Neuron (in vitro differentiated cells): ENCODE measurements at regions not wholly inside any gene's neighbourhood (a gene's known extent, or its start where the extent isn't known, plus 50 kb on each side); places are given as distances from the start of the nearest gene placed in this dataset.

Experiments used
- H2AFZ ChIP-seq: one replicate; pipeline ENCODE4 v1.6.1; 2013; ENCODE audit warnings: low read depth, mild to moderate bottlenecking, inconsistent platforms, low read length, moderate library complexity
- H3K27me3 ChIP-seq: one replicate; pipeline ENCODE4 v1.6.1; 2013; ENCODE audit warnings: low read length; ENCODE audit not compliant: insufficient read depth
- H3K36me3 ChIP-seq: one replicate; pipeline ENCODE4 v1.6.1; 2013; ENCODE audit warnings: low read length; ENCODE audit not compliant: insufficient read depth
- H3K4me1 ChIP-seq: one replicate; pipeline ENCODE4 v1.6.1; 2013; ENCODE audit warnings: low read length; ENCODE audit not compliant: insufficient read depth
- H3K4me3 ChIP-seq: 2 replicates; pipeline ENCODE4 v1.5.1; 2013; ENCODE audit warnings: mild to moderate bottlenecking, low read length, moderate library complexity
- H3K9me3 ChIP-seq: one replicate; pipeline ENCODE4 v1.6.1; 2013; ENCODE audit warnings: low read length

GRCh38 chr4:175033162-175033561 is 115.0 kb downstream of the ADAM29 start:
- no peaks in the 10 kb centered on the region for H3K27me3 ChIP-seq
- H3K4me3 ChIP-seq = no peak overlapping the region
- H2AFZ ChIP-seq = no peak overlapping the region
- H3K36me3 ChIP-seq = no peaks in the 10 kb centered on the region
- H3K4me1 ChIP-seq = no peaks in the 10 kb centered on the region
- H3K9me3 ChIP-seq = no peaks in the 10 kb centered on the region

DNA sequence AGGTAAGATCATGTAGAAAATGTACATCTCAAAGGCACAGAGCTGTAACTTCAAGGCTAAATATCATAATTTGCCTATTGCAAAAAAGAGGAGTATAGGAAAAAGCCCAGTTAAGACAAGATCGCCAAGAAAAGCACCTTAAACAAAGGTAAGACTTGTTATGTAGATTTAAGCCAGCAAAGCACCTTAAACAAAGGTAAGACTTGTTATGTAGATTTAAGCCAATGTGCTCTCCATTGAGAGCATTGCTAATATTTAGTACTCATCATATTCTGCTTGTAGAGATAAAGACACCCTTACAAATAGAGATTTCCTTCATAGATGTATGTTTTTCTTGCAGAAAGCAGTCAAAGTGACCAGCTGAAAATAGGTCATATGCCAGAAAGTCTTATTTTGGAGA is 115.8 kb downstream of the ADAM29 start:
- Histone ChIP-seq H3K27me3 (no peaks in the 10 kb centered on the region), H2AFZ (no peak overlapping the region), H3K4me3 (no peak overlapping the region)

DNA sequence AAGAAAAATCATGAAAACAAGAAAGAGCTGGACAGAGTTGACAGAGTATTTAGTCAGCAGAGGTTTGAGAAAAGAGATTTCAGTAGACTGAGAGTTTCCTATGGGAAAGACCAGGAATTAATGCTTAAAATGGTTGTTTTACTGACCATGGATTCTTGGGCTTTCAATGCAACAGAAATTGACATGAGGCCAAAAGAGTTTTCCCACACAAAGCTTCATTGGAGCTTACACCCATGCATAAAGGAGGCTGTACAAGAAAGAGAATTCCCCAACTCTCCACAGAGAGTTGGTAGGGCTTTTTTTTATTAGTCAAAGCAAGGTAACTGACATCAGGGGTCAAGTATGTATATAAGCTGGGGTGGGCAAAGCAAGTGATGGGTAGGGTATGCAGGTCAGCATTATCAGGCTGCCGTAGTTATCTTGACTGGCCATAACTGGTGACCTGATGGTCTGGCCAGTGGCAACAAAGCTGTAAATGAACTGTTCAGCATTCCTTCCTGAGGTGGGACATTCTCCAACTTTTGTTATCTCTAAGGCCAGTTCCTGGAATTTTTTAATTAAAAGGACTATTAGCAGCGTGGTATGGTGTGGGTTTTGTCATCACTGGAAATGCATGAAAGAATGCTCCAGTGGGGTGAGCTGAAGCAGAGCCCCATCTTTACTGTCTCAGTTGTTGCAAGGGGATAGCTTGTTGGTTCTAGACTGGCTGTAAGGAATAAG is 117.0 kb downstream of the ADAM29 start:
- Histone ChIP-seq H3K4me3 (no peak overlapping the region), H3K36me3 (no peaks in the 10 kb centered on the region)

More for the DNA sequence above, 115.8 kb downstream of the ADAM29 start:
- no peaks in the 10 kb centered on the region for H3K36me3 ChIP-seq
- H3K9me3 ChIP-seq = no peaks in the 10 kb centered on the region
- no peaks in the 10 kb centered on the region for H3K4me1 ChIP-seq

GRCh38 chr4:175035905-175036304 is 117.7 kb downstream of the ADAM29 start:
- Histone ChIP-seq H2AFZ (no peak overlapping the region), H3K36me3 (no peaks in the 10 kb centered on the region), H3K9me3 (no peaks in the 10 kb centered on the region), H3K4me3 (no peak overlapping the region), H3K4me1 (no peaks in the 10 kb centered on the region), H3K27me3 (no peaks in the 10 kb centered on the region)

More for the DNA sequence above, 117.0 kb downstream of the ADAM29 start:
- Histone ChIP-seq H3K9me3 (no peaks in the 10 kb centered on the region), H3K27me3 (no peaks in the 10 kb centered on the region), H2AFZ (no peak overlapping the region), H3K4me1 (no peaks in the 10 kb centered on the region)

DNA sequence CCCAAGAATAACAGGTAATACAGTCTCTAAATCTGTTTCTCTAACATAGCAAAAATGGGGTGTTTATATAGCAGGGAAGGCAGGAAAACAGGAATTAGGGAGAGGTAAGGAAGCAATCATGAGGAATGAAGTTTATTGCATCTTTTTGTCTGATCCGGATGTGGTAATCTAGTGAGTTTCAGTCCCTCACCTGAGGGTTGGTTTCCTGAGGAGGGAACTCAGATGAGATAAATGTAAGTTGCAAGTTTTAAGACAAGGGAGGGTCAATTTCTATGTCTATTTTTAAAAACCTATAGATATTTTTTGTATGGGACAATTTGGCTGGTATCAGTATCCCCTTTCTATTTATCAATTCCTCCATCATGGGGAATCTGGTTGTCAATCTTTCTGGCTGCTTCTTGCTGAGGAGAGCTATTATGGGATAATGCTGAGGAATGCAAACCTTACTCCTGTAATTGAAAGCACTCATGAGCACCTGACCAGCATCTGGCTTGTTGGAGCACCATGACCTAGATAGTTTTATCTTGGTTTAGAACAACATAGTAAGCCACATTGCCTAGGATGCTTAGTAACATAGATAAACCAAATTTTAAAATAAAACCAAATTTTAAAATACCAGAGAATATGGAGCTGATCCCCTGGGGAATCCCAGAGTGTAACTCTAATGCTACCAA is 130.1 kb downstream of the ADAM29 start:
- no peaks in the 10 kb centered on the region for H3K4me1 ChIP-seq
- no peaks in the 10 kb centered on the region for H3K36me3 ChIP-seq
- H3K9me3 ChIP-seq = no peaks in the 10 kb centered on the region
- H3K4me3 ChIP-seq = no peak overlapping the region
- no peaks in the 10 kb centered on the region for H3K27me3 ChIP-seq
- H2AFZ ChIP-seq = no peak overlapping the region

DNA sequence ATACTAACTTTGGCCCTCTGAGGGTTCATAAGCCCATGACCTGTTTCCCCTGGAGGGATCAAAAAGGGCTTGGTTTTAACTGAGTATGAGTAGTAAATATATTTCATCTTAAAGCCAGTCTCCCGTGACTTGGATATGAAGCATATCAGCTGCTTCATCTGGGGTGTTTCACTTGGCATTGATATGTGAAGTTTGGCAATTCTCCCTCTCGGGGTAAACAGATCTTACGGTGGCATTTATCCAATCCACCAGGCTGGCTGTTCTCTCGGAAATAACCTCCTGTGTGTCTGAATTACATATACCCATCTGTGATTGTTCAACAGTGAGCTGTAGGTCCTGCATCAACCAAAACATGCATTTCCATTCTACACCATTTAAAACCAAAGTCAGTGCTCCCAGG is 130.7 kb downstream of the ADAM29 start:
- Histone ChIP-seq H2AFZ (no peak overlapping the region), H3K4me3 (no peak overlapping the region), H3K36me3 (no peaks in the 10 kb centered on the region), H3K4me1 (no peaks in the 10 kb centered on the region), H3K9me3 (no peaks in the 10 kb centered on the region), H3K27me3 (no peaks in the 10 kb centered on the region)

DNA sequence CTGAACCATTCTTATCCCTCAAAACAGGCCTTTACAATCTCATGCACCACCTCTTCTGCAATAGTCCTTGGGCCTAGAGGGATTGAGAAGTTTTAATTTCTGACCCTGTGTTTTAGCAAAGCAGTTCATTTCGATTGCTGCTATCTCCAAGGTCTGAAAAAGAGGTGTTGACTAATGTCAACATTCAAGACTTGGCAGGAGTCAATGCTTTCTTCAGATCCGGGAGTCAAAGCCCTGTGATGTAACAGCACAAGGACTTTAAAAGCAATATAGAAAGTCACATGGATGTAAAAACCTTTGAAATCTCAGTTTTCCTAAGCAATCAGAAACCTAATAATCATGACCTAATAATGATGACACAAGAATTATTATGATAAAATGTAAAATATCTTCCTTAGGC is 133.8 kb downstream of the ADAM29 start:
- Histone ChIP-seq H3K4me1 (no peaks in the 10 kb centered on the region), H3K9me3 (no peaks in the 10 kb centered on the region), H3K27me3 (no peaks in the 10 kb centered on the region), H3K4me3 (no peak overlapping the region), H3K36me3 (no peaks in the 10 kb centered on the region), H2AFZ (no peak overlapping the region)

DNA sequence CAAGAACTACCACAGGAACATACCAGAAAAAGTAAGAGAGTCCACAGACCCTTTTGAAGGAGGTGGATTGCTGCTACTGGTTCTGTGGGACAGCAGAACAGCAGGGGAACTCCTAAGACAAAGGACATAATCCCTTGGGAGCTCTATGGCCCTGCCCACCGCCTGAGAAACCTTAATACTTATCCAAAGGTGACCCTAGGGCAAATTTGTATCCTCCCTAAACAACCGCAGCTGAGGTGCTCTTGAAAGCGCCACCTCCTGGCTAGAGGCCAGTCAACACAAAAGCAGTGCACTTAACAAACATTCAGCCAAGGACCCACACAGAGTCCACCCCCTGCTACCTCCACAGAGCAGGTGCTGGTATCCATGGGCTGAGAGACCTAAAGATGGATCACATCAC is 136.8 kb downstream of the ADAM29 start:
- no peaks in the 10 kb centered on the region for H3K9me3 ChIP-seq
- H3K4me1 ChIP-seq = no peaks in the 10 kb centered on the region
- H3K4me3 ChIP-seq = no peak overlapping the region
- H3K27me3 ChIP-seq = no peaks in the 10 kb centered on the region
- no peaks in the 10 kb centered on the region for H3K36me3 ChIP-seq
- no peak overlapping the region for H2AFZ ChIP-seq

GRCh38 chr4:175062183-175062592 is 144.0 kb downstream of the ADAM29 start:
- Histone ChIP-seq H3K36me3 (no peaks in the 10 kb centered on the region), H3K4me1 (no peaks in the 10 kb centered on the region), H3K4me3 (no peak overlapping the region), H2AFZ (no peak overlapping the region), H3K9me3 (no peaks in the 10 kb centered on the region), H3K27me3 (no peaks in the 10 kb centered on the region)

- Histone ChIP-seq H3K27me3 (no peaks in the 10 kb centered on the region), H2AFZ (no peak overlapping the region)
Observed at GRCh38 chr4:175065228-175065627, 147.1 kb downstream of the ADAM29 start.

DNA sequence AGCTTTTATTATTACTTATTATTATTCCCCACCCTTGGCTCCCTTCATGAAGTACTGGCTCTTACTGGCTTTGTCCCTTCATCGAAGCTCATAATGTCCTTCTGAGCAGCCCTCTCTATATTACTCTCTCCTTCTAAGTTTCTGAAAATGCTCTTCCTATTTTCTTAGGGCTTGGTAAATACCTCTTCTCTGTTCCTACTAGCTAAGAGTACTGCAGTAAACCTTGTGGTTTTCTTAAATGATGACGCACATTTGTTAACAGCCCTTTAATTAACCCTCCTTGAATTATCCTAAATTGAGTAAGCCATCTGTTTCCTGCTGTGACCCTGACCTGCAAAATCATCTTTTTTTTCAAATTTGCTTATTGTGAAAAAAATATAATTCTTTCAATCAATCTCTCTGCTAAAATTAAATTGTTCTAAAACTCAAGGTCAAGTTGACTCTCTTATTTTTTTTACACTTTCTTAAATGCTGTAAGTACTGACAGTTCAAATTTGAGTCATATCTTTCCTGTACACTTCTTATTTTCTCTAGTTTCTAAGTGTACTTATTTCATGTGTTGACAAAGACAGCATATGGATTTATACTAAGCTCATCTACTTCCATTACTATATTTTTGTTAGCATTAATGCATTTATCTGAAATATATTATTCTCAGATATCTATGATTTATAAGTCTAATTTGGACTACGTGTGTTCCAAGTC is 148.9 kb downstream of the ADAM29 start:
- H3K36me3 ChIP-seq = no peaks in the 10 kb centered on the region
- no peaks in the 10 kb centered on the region for H3K4me1 ChIP-seq
- no peak overlapping the region for H3K4me3 ChIP-seq
- no peak overlapping the region for H2AFZ ChIP-seq
- no peaks in the 10 kb centered on the region for H3K9me3 ChIP-seq
- H3K27me3 ChIP-seq = no peaks in the 10 kb centered on the region

More at GRCh38 chr4:175065228-175065627, 147.1 kb downstream of the ADAM29 start:
- Histone ChIP-seq H3K9me3 (no peaks in the 10 kb centered on the region), H3K4me1 (no peaks in the 10 kb centered on the region), H3K36me3 (no peaks in the 10 kb centered on the region), H3K4me3 (no peak overlapping the region)

DNA sequence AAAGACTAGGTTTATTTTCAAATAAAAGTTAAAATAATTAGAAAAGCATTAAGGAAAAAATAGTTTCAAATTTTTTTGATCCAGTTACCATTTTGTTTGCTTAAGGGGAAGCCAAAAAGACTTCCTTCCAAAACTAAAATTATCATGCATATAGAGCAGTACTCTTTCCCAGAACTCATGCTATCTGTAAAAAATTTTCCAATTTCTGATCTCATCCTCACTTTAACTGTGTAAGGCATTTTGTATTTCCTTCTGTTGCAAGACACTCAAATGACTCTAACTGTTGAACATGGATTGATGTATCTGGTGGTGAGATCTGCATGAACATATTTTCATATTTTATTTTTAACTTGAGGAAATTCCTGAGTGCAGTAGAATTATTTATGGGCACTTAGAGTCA is 150.1 kb downstream of the ADAM29 start:
- no peaks in the 10 kb centered on the region for H3K9me3 ChIP-seq
- no peaks in the 10 kb centered on the region for H3K27me3 ChIP-seq
- H3K36me3 ChIP-seq = no peaks in the 10 kb centered on the region
- no peak overlapping the region for H3K4me3 ChIP-seq
- H2AFZ ChIP-seq = no peak overlapping the region
- H3K4me1 ChIP-seq = no peaks in the 10 kb centered on the region

GRCh38 chr4:175070444-175070843 is 152.3 kb downstream of the ADAM29 start:
- Histone ChIP-seq H3K4me3 (no peak overlapping the region), H3K27me3 (no peaks in the 10 kb centered on the region), H3K4me1 (no peaks in the 10 kb centered on the region), H2AFZ (no peak overlapping the region), H3K9me3 (no peaks in the 10 kb centered on the region), H3K36me3 (no peaks in the 10 kb centered on the region)
